HepG2 (cell line): ENCODE measurements at regions not wholly inside any gene's neighbourhood (a gene's known extent, or its start where the extent isn't known, plus 50 kb on each side); places are given as distances from the start of the nearest gene placed in this dataset.

Source experiments
- ATAC-seq: fragments of 200-7000 bp; cut with Tn5 transposase; 3 replicates; pipeline ENCODE4 v1.9.1; 2020; ENCODE audit warnings: mild to moderate bottlenecking, moderate library complexity
- BruUV-seq: library from RNA; stranded (reverse); fragments of 400-500 nt; replicated peaks from 2 replicates; lab custom pipeline; 2021; lab: Mats Ljungman, UMichigan
- CTCF ChIA-PET: fragments of 300-600 bp; formaldehyde crosslinking; extraction: SDS; loops from one replicate; lab custom pipeline; 2021; ENCODE audit warnings: low total read pairs, inconsistent platforms, low intra/inter-chr PET ratio; lab: Yijun Ruan, JAX
- POLR2A ChIA-PET: fragments of 350-600 bp; sonication (Branson Sonifier 250); formaldehyde crosslinking; loops from one replicate; lab custom pipeline; 2020; ENCODE audit warnings: antibody characterized with exemption, inconsistent platforms; lab: Yijun Ruan, JAX
- DNase-seq: peaks from one replicate; pipeline ENCODE4 v3.0.0-alpha.2; 2015; ENCODE audit warnings: low spot score
- FAIRE-seq: peaks from 3 replicates; lab custom pipeline; 2011; peaks lifted over from hg19 to GRCh38; lab: Jason Lieb, UNC
- H2AFZ ChIP-seq: one replicate; pipeline ENCODE4 v1.6.1; 2011; ENCODE audit warnings: low read length, inconsistent platforms
- H3K27ac ChIP-seq: fragments of 300-600 bp; 3 replicates; pipeline ENCODE4 v1.8.0; 2011; ENCODE audit warnings: mixed run types, mild to moderate bottlenecking, mixed read lengths, low read length, inconsistent platforms; ENCODE audit not compliant: insufficient read depth; ENCODE audit errors: extremely low read length
- H3K27me3 ChIP-seq, 2 experiments: fragments of 200-600 bp in 1 of 2; 2 replicates in 1 of 2; 3 replicates in 1 of 2; pipeline versions ENCODE4 v1.6.0 to v1.8.0; 2011; ENCODE audit warnings: low read length in 2 of 2, mild to moderate bottlenecking in 2 of 2, moderate library complexity in 2 of 2, inconsistent platforms in 1 of 2; ENCODE audit not compliant: insufficient read depth in 2 of 2, control insufficient read depth in 1 of 2
- H3K36me3 ChIP-seq, 2 experiments: fragments of 200-600 bp in 1 of 2; replicated peaks in 1 of 2; 2 replicates in 1 of 2; 3 replicates in 1 of 2; pipeline versions ENCODE4 v1.5.1 to v1.8.0; 2011; ENCODE audit warnings: low read length in 2 of 2, inconsistent platforms in 1 of 2; ENCODE audit not compliant: insufficient read depth in 2 of 2, control insufficient read depth in 1 of 2
- H3K4me1 ChIP-seq: 2 replicates; pipeline ENCODE4 v1.5.1; 2012; ENCODE audit warnings: low read length, inconsistent platforms; ENCODE audit not compliant: insufficient read depth
- H3K4me2 ChIP-seq: 2 replicates; pipeline ENCODE4 v1.6.0; 2011; ENCODE audit warnings: low read depth, low read length, inconsistent platforms
- H3K4me3 ChIP-seq, 3 experiments: fragments of 200-600 bp in 1 of 3; sonication (generic), shearing (Covaris generic) in 1 of 3; replicated peaks in 1 of 3; 2 replicates each; pipeline ENCODE4 v1.5.1; 2011 to 2016; ENCODE audit warnings: low read length in 3 of 3, inconsistent platforms in 2 of 3, low read depth in 2 of 3, mild to moderate bottlenecking in 2 of 3, control low read depth in 1 of 3, mixed read lengths in 1 of 3; ENCODE audit not compliant: insufficient read depth in 1 of 3
- H3K79me2 ChIP-seq: one replicate; pipeline ENCODE4 v1.6.1; 2011; ENCODE audit warnings: low read length, inconsistent platforms; ENCODE audit not compliant: insufficient read depth
- H3K9ac ChIP-seq: 2 replicates; pipeline ENCODE4 v1.6.0; 2011; ENCODE audit warnings: mild to moderate bottlenecking, low read depth, low read length, inconsistent platforms; ENCODE audit not compliant: insufficient read depth
- H3K9me3 ChIP-seq: 2 replicates; pipeline ENCODE4 v1.5.1; 2012; ENCODE audit warnings: mild to moderate bottlenecking, low read length
- H4K20me1 ChIP-seq: 2 replicates; pipeline ENCODE4 v1.6.0; 2011; ENCODE audit warnings: inconsistent platforms, mild to moderate bottlenecking, low read length, moderate library complexity; ENCODE audit not compliant: insufficient read depth
- AKAP8 ChIP-seq: sonication (generic); formaldehyde crosslinking; IDR thresholded peaks from 2 replicates; pipeline ENCODE4 v1.5.1; 2020; ENCODE audit warnings: mild to moderate bottlenecking, missing genetic modification reagents
- ASH2L ChIP-seq: fragments of 300-600, 200-600 bp; sonication (generic); IDR thresholded peaks from 2 replicates; pipeline ENCODE4 v1.7.0; 2017; ENCODE audit warnings: low read depth, mild to moderate bottlenecking, moderate library complexity, mixed read lengths, low read length; ENCODE audit not compliant: insufficient read length
- ATF5 ChIP-seq: sonication (generic); formaldehyde crosslinking; IDR thresholded peaks from 2 replicates; pipeline ENCODE4 v1.4.0; 2020; ENCODE audit warnings: mild to moderate bottlenecking, low read depth, missing genetic modification reagents
- BHLHE40 ChIP-seq: IDR thresholded peaks from 2 replicates; pipeline ENCODE4 v1.6.1; 2011; ENCODE audit warnings: low read length, improper control_type of control experiment
- HHEX ChIP-seq: IDR thresholded peaks from 2 replicates; pipeline ENCODE4 v1.6.1; 2016; ENCODE audit warnings: control low read depth
- MAFF ChIP-seq: IDR thresholded peaks from 2 replicates; pipeline ENCODE4 v1.6.1; 2011; ENCODE audit warnings: low read depth, low read length, improper control_type of control experiment
- MAFK ChIP-seq, 2 experiments: IDR thresholded peaks in 1 of 2; conservative IDR thresholded peaks in 1 of 2; 2 replicates each; pipeline ENCODE4 v1.6.1; 2011; ENCODE audit warnings: improper control_type of control experiment in 2 of 2, low read length in 2 of 2
- NFIC ChIP-seq: IDR thresholded peaks from 2 replicates; pipeline ENCODE4 v1.6.1; 2012; ENCODE audit warnings: mild to moderate bottlenecking, low read length, inconsistent platforms
- PCBP1 ChIP-seq: fragments of 200-400 bp; formaldehyde crosslinking; IDR thresholded peaks from 2 replicates; pipeline ENCODE4 v1.6.1; 2017; ENCODE audit warnings: mild to moderate bottlenecking, low read depth, low read length, borderline replicate concordance
- PHF21A ChIP-seq: sonication (generic); formaldehyde crosslinking; IDR thresholded peaks from 2 replicates; pipeline ENCODE4 v1.5.0; 2020; ENCODE audit warnings: mild to moderate bottlenecking, missing genetic modification reagents
- PLSCR1 ChIP-seq: sonication (generic); formaldehyde crosslinking; IDR thresholded peaks from 2 replicates; pipeline ENCODE4 v1.5.0; 2020; ENCODE audit warnings: missing genetic modification reagents, mild to moderate bottlenecking, borderline replicate concordance
- RXRA ChIP-seq: sonication (generic); formaldehyde crosslinking; IDR thresholded peaks from 2 replicates; pipeline ENCODE4 v1.5.1; 2020; ENCODE audit warnings: missing genetic modification reagents
- SAP130 ChIP-seq: IDR thresholded peaks from 2 replicates; pipeline ENCODE4 v1.6.1; 2016; ENCODE audit warnings: low read depth
- SRSF9 ChIP-seq: fragments of 200-400 bp; formaldehyde crosslinking; IDR thresholded peaks from 2 replicates; pipeline ENCODE4 v1.6.1; 2018; ENCODE audit warnings: borderline replicate concordance, mild to moderate bottlenecking, low read depth, low read length; ENCODE audit not compliant: insufficient read depth, poor library complexity, severe bottlenecking
- ZEB1 ChIP-seq: IDR thresholded peaks from 2 replicates; pipeline ENCODE4 v1.6.1; 2012; ENCODE audit warnings: mild to moderate bottlenecking, low read depth, inconsistent platforms; ENCODE audit not compliant: insufficient replicate concordance
- ZFY ChIP-seq: sonication (generic); formaldehyde crosslinking; IDR thresholded peaks from 2 replicates; pipeline ENCODE4 v1.4.0; 2020; ENCODE audit warnings: missing genetic modification reagents
- ZNF556 ChIP-seq: sonication (generic); formaldehyde crosslinking; IDR thresholded peaks from 2 replicates; pipeline ENCODE4 v1.4.0; 2020; ENCODE audit warnings: mild to moderate bottlenecking, missing genetic modification reagents, borderline replicate concordance
- ZNF713 ChIP-seq: sonication (generic); formaldehyde crosslinking; IDR thresholded peaks from 2 replicates; pipeline ENCODE4 v1.4.0; 2020; ENCODE audit warnings: mild to moderate bottlenecking, missing genetic modification reagents
- WGBS: methylation state at CpG from one replicate; pipeline ENCODE4 v1.1.6; 2017; ENCODE audit warnings: low lambda C conversion rate; 5-methylcytosine and 5-hydroxymethylcytosine counted together
- in situ Hi-C: cut with HindIII; loops from 2 replicates; pipeline ENCODE4 v1.10.0; 2017; ENCODE audit warnings: low pct_unique_long_range_greater_than_20kb; ENCODE audit not compliant: extremely low pct_ligation_motif_present
- intact Hi-C: fragments of 100-400 bp; cut with micrococcal nuclease; formaldehyde crosslinking; loops from one replicate; pipeline ENCODE4 v1.10.0; 2022; ENCODE audit not compliant: unreplicated experiment
- TF ChIP-seq, protein P1 (sequence below): sonication (generic); formaldehyde crosslinking; IDR thresholded peaks from 2 replicates; pipeline ENCODE4 v1.8.0; 2022; ENCODE audit warnings: missing genetic modification reagents, mild to moderate bottlenecking, inconsistent platforms, borderline replicate concordance

- ATAC-seq (no peak), DNase-seq (no peak), FAIRE-seq (no peak)
- 0% methylated on average over 1 of the region's 1 CpG for WGBS
- Histone ChIP-seq H2AFZ (no peak overlapping the region), H4K20me1 (no peaks in the 10 kb centered on the region), H3K27ac (no peak overlapping the region), H3K4me2 (no peak overlapping the region), H3K36me3 (no peaks in the 10 kb centered on the region), H3K4me3 (no peak overlapping the region), H3K4me1 (0 out of 2 replicates have a peak, but pooled peaks cover 8% of the 10 kb centered on the region), H3K9ac (no peak overlapping the region), H3K27me3 (no peaks in the 10 kb centered on the region), H3K79me2 (no peaks in the 10 kb centered on the region), H3K9me3 (peaks cover 6% of the 10 kb centered on the region; the same call in 1 of the 2 replicates)
- ChIA-PET POLR2A (no interaction called here), CTCF (no interaction called here)
- in situ Hi-C loops: no loop called here
- intact Hi-C loops: no loop called here
- no TSS peak for BruUV-seq
- TF ChIP-seq MAFK (conservative IDR thresholded peaks at IDR 0.05 in 1 of 2, IDR thresholded peaks at IDR 0.05 in 1 of 2; ENCODE audit: low read length in 2 of 2) (peak; percentile 23 to 65; a peak in 3 of 4 replicates), NFIC (no peak), MAFF (peak; percentile 67), PHF21A (CRISPR knock-in tag) (no peak)
Measured at GRCh38 chr12:97940105-97940504, 477.5 kb downstream of the RMST start.

GRCh38 chr12:97940629-97941028 is 478.0 kb downstream of the RMST start:
- no peak for ATAC-seq
- H3K36me3 ChIP-seq: no peaks in the 10 kb centered on the region
- H3K79me2 ChIP-seq: no peaks in the 10 kb centered on the region
- no peak overlapping the region for H3K9ac ChIP-seq
- H3K27ac ChIP-seq: no peak overlapping the region
- intact Hi-C loops: no loop called here
- CTCF ChIA-PET: no interaction called here
- H3K4me2 ChIP-seq: no peak overlapping the region
- peaks cover 6% of the 10 kb centered on the region; the same call in 1 of the 2 replicates for H3K9me3 ChIP-seq
- FAIRE-seq: no peak
- DNase-seq: no peak
- no peaks in the 10 kb centered on the region for H3K27me3 ChIP-seq
- 2% methylated on average over 2 of the region's 2 CpGs for WGBS
- in situ Hi-C loops: no loop called here
- no peaks in the 10 kb centered on the region for H4K20me1 ChIP-seq
- H3K4me1 ChIP-seq: 0 out of 2 replicates have a peak, but pooled peaks cover 8% of the 10 kb centered on the region
- POLR2A ChIA-PET: no interaction called here
- no TSS peak for BruUV-seq
- H3K4me3 ChIP-seq: no peak overlapping the region
- no peak overlapping the region for H2AFZ ChIP-seq
- TF ChIP-seq, protein P1, sequence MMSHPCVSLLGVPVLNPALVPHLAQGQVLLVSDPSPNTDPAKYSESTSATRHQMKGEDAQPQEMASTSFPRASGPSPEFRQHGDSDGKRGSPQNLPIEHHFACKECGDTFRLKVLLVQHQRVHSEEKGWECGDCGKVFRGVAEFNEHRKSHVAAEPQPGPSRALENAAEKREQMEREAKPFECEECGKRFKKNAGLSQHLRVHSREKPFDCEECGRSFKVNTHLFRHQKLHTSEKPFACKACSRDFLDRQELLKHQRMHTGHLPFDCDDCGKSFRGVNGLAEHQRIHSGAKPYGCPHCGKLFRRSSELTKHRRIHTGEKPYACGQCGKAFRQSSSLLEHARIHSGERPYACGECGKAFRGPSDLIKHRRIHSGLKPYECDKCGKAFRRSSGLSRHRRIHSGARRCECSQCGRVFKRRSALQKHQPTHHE (CRISPR knock-in tag): no peak
- no peak for TF ChIP-seq ZFY (CRISPR knock-in tag)
- no peak for TF ChIP-seq SAP130 (CRISPR knock-in tag)
- no peak for TF ChIP-seq BHLHE40
- TF ChIP-seq ZNF713: no peak
- TF ChIP-seq ATF5 (CRISPR knock-in tag): no peak
- no peak for TF ChIP-seq PCBP1
- TF ChIP-seq PLSCR1 (CRISPR knock-in tag): no peak
- TF ChIP-seq SRSF9: no peak
- no peak for TF ChIP-seq HHEX (CRISPR knock-in tag)
- TF ChIP-seq AKAP8 (CRISPR knock-in tag): no peak
- no peak for TF ChIP-seq ASH2L
- no peak for TF ChIP-seq RXRA (CRISPR knock-in tag)
- TF ChIP-seq ZEB1: no peak
- no peak for TF ChIP-seq ZNF556 (CRISPR knock-in tag)
